Progenitor cell of endocrine pancreas (in vitro differentiated cells): ENCODE measurements at regions not wholly inside any gene's neighbourhood (a gene's known extent, or its start where the extent isn't known, plus 50 kb on each side); places are given as distances from the start of the nearest gene placed in this dataset.
"Not testable (repeated sequence)": the region's sequence is repeated elsewhere in the genome, so short reads cannot be mapped to it uniquely, and the experiment has no call there.

Experiments
- DNase-seq: peaks from one replicate; pipeline ENCODE4 v3.0.0; 2021; ENCODE audit warnings: low spot score; ENCODE audit not compliant: unreplicated experiment
- H3K27ac Mint-ChIP-seq: 2 replicates; pipeline ENCODE4 v1.8.0; 2021; ENCODE audit warnings: mild to moderate bottlenecking, moderate library complexity, mixed read lengths
- H3K27me3 Mint-ChIP-seq: 2 replicates; pipeline ENCODE4 v1.8.0; 2021; ENCODE audit warnings: mixed read lengths
- H3K36me3 Mint-ChIP-seq: 2 replicates; pipeline ENCODE4 v1.8.0; 2022; ENCODE audit warnings: mixed read lengths; ENCODE audit not compliant: insufficient read depth
- H3K4me1 Mint-ChIP-seq: 2 replicates; pipeline ENCODE4 v1.8.0; 2021; ENCODE audit warnings: low read depth, mixed read lengths
- H3K4me3 Mint-ChIP-seq: 2 replicates; pipeline ENCODE4 v1.8.0; 2021; ENCODE audit warnings: low read depth, mild to moderate bottlenecking, moderate library complexity, mixed read lengths
- H3K9me3 Mint-ChIP-seq: 2 replicates; pipeline ENCODE4 v1.8.0; 2021; ENCODE audit warnings: low read depth, mixed read lengths
- CTCF ChIP-seq: fragments of 200-600 bp; sonication (generic); IDR thresholded peaks from one replicate; pipeline ENCODE4 v1.5.0; 2021; ENCODE audit warnings: antibody characterized with exemption, mild to moderate bottlenecking; ENCODE audit not compliant: unreplicated experiment

DNA sequence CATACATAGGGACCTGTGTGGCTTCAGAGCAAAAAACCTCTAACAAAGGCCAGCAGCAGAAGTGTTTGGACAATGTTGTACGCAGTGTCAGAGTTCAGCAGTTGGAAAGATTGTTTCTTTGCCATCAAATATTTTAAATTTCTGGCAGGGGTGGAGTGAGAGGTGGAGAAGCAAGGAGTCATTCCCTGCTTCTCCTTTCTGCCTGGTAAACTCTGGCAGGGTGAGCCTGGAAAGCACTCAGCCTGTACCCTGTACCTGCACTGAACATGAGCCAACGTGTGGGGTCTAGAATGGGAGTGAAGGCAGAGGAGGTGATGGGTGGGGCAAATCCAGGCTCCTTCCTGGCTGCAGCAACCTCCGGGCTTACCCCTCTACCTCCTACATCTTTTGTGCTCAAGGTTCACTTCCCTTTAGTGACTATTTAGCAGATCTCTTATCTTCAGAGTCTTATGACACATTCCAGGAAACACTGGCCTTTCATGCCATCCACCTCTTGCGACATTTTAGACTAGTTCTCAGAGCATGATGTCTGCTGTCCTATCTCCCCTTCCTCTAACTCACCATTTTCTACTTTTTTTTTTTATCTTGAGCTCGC is 445.0 kb upstream of the PIK3R1 start:
- Mint-ChIP-seq H3K27ac (peak overlapping the region; percentile 47), H3K27me3 (no peaks in the 10 kb centered on the region), H3K36me3 (no peaks in the 10 kb centered on the region), H3K9me3 (no peaks in the 10 kb centered on the region), H3K4me1 (peaks cover 49% of the 10 kb centered on the region), H3K4me3 (no peak overlapping the region)
- TF ChIP-seq CTCF, result no peak
- no peak for DNase-seq

DNA sequence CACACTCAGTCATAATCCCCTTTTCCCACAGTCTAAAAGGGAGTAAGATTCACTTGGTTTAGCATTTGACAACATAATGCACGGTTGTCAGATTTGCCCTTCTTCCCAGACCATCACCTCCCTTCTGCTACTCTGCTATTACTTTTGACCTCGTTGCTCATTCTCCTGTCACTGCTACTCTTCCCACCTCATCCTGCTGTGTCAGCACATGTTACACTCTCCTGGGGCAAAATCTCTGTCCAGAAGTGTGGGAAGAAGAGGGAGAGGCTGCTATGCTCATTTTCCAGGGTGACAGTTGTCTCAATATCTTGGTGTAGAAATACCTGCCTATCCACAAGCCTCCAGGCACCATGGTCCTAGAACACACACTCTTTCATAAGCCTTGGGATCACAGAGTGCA is 449.9 kb upstream of the PIK3R1 start:
- Mint-ChIP-seq H3K4me3 (no peak overlapping the region), H3K27me3 (no peaks in the 10 kb centered on the region), H3K27ac (no peak overlapping the region), H3K4me1 (peaks cover 14% of the 10 kb centered on the region), H3K36me3 (no peaks in the 10 kb centered on the region), H3K9me3 (no peaks in the 10 kb centered on the region)
- TF ChIP-seq CTCF, result no peak
- DNase-seq, result no peak

- Mint-ChIP-seq H3K9me3 (peaks cover 45% of the 10 kb centered on the region), H3K36me3 (peaks cover 15% of the 10 kb centered on the region)
- H3K27me3 Mint-ChIP-seq, H3K4me1 Mint-ChIP-seq, H3K4me3 Mint-ChIP-seq, DNase-seq, H3K27ac Mint-ChIP-seq: not testable (repeated sequence)
These were observed 457.8 kb upstream of the PIK3R1 start for GRCh38 chr5:67757771-67758170.

GRCh38 chr5:67752357-67752708 is 463.2 kb upstream of the PIK3R1 start:
- no peaks in the 10 kb centered on the region for H3K27me3 Mint-ChIP-seq
- no peak overlapping the region for H3K27ac Mint-ChIP-seq
- H3K4me3 Mint-ChIP-seq, result no peak overlapping the region
- no peak for DNase-seq
- H3K4me1 Mint-ChIP-seq, result no peaks in the 10 kb centered on the region
- peaks cover 39% of the 10 kb centered on the region for H3K9me3 Mint-ChIP-seq
- H3K36me3 Mint-ChIP-seq, result peaks cover 14% of the 10 kb centered on the region
- TF ChIP-seq CTCF, result no peak

- Mint-ChIP-seq H3K36me3 (peaks cover 10% of the 10 kb centered on the region), H3K9me3 (peaks cover 24% of the 10 kb centered on the region), H3K27ac (no peak overlapping the region), H3K27me3 (no peaks in the 10 kb centered on the region), H3K4me3 (no peak overlapping the region), H3K4me1 (peaks cover 4% of the 10 kb centered on the region)
- no peak for DNase-seq
- no peak for TF ChIP-seq CTCF
These were observed 467.3 kb upstream of the PIK3R1 start for GRCh38 chr5:67748165-67748690.

DNA sequence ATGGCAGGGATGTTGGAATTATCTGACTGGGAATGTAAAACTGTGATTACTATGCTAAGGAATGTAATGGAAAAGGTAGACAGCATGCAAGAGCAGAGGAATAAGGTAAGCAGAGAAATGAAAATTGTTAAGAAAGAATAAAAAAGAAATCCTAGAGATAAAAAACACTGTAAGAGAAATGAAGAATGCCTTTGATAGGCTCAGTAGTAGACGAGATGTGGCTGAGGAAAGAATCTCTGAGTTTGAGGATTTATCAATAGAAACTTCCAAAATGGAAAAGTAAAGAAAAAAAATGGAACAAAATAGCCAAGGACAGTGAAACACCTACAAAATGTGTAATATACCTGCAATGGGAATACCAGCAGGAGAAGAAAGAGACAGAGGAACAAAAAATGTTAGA is 468.5 kb upstream of the PIK3R1 start:
- Mint-ChIP-seq H3K27ac (no peak overlapping the region), H3K4me3 (no peak overlapping the region), H3K36me3 (peaks cover 8% of the 10 kb centered on the region), H3K4me1 (peaks cover 4% of the 10 kb centered on the region), H3K27me3 (no peaks in the 10 kb centered on the region), H3K9me3 (peaks cover 16% of the 10 kb centered on the region)
- TF ChIP-seq CTCF, result no peak
- no peak for DNase-seq

DNA sequence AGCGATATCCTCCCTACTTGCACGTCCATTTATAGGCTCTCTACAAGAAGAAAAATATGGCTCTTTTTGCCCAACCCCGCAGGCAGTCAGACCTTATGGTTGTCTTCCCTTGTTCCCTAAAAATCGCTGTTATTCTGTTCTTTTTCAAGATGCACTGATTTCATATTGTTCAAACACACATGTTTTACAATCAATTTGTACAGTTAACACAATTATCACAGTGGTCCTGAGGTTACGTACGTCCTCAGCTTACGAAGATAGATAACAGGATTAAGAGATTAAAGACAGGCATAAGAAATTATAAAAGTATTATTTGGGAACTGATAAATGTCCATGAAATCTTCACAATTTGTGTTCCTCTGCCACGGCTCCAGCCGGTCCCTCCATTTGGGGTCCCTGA is 468.9 kb upstream of the PIK3R1 start:
- H3K9me3 Mint-ChIP-seq, result peaks cover 16% of the 10 kb centered on the region
- not testable (repeated sequence) for H3K4me3 Mint-ChIP-seq, H3K4me1 Mint-ChIP-seq

More for the DNA sequence above, 468.9 kb upstream of the PIK3R1 start:
- H3K36me3 Mint-ChIP-seq, H3K27me3 Mint-ChIP-seq, H3K27ac Mint-ChIP-seq, DNase-seq: not testable (repeated sequence)
